ENCODE measurements at regions not wholly inside any gene's neighbourhood (a gene's known extent, or its start where the extent isn't known, plus 50 kb on each side); places are given as distances from the start of the nearest gene placed in this dataset.
A peak's percentile ranks its signal among the peaks of the same experiment; 100 is the strongest.

- DNase-seq, result peak; percentile 4 to 6
Observed at GRCh38 chr2:34126279-34126678, 527.2 kb upstream of the FAM98A start.

- no peak for DNase-seq
Observed at GRCh38 chr2:34123996-34124785, 525.1 kb upstream of the FAM98A start.

- DNase-seq, result peak in 1 of 2 donors; percentile 1
Observed at GRCh38 chr2:34121076-34121475, 522.0 kb upstream of the FAM98A start.

DNA sequence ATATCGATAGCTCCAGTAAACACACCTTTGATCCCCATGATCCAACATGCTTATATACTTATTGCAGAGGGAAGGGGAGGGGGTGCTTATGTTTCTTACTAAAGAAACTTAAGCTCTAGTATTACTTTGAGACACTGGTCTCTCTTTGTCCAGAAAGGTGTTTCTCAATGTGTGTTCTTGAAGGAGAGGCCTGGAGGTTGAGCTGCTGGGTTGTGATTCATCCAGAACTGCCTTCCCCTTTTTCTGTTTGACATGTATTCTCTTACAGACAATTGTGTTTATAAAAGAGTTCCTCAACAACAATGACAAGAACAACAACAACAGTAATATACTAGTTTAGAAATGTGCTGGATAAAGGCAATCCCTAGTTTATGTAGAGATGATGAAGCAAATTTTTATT is 516.0 kb upstream of the FAM98A start:
- DNase-seq, result no peak

- DNase-seq, result no peak
Observed at GRCh38 chr2:34112161-34112560, 513.1 kb upstream of the FAM98A start.

- DNase-seq, result no peak
Observed at GRCh38 chr2:34110392-34110791, 511.3 kb upstream of the FAM98A start.

- DNase-seq, result no peak
Observed at GRCh38 chr2:34107811-34108210, 508.7 kb upstream of the FAM98A start.

GRCh38 chr2:34105006-34105767 is 506.1 kb upstream of the FAM98A start:
- no peak for DNase-seq

- no peak for DNase-seq
Observed at GRCh38 chr2:34104601-34105000, 505.5 kb upstream of the FAM98A start.

- no peak for DNase-seq
Observed at GRCh38 chr2:34103437-34103836, 504.3 kb upstream of the FAM98A start.

DNA sequence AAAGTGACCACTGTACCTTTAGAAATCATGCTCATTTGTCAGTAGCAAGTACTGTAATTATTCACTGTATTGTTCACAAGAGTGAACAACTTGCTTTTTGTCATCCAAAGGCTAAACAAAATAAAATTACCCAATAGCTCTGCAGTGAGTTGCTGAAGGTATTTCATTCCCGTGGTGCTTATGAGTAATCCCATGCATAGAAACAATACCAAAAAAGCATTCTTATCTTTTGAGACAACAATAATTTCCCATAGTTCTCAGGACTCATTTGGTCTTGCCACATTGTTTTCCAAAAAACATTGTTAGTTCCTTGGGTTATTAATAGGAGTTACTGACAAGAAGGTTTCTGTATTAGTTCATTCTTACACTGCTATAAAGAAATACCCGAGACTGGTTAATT is 503.2 kb upstream of the FAM98A start:
- no peak for DNase-seq

GRCh38 chr2:34099377-34099776 is 500.3 kb upstream of the FAM98A start:
- DNase-seq, result no peak

GRCh38 chr2:34098256-34098655 is 499.2 kb upstream of the FAM98A start:
- DNase-seq, result no peak

DNA sequence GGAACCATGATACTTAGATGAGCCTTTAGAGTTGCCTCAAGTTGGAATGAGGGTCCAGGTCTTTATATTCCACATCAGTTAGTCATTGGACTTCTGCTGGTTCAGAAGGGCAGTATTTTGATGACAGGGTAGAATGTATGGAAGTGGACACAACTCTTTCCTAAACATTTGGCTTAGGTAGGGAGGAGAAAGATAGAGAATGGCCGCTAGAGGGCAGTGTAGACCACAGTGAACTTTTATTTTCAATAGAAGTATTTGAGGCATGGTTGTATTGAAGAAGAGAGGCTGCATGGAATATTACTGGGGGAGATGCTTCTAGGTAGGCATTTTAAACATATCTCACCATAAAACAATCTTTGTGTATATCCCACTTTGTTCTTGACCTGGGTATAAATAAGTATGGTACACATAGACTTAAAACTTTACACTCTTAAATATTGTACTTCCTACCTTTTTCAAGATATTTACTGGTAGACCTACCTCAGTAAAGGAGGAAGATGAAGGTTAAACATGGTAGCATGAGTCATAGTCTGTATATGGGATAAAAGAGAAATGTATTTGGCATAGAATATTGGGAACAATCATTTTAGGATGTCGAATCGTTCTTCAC is 497.6 kb upstream of the FAM98A start:
- peak; percentile 26 to 79 for DNase-seq

- DNase-seq, result no peak
Observed at GRCh38 chr2:34093790-34094189, 494.7 kb upstream of the FAM98A start.

DNA sequence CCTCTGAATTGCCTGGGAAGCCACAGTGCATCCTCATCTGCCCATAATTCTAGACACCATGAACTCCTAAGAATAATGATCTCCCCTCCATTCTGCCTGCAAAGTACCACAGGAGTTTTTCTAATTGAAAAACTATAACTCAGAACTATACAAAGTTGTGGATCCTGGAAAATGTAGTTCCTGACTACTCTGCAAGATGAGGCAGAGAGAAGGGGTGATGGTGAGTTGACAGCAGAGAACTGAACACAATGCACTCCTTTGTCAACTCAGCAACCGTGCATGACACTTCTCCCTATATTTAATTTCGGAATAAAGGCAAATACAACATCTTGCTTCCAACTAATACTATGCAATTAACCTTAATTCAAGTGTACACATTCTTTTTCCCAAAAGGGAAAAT is 471.1 kb upstream of the FAM98A start:
- no peak for DNase-seq

GRCh38 chr2:34069604-34070003 is 470.5 kb upstream of the FAM98A start:
- DNase-seq, result no peak

GRCh38 chr2:34050413-34050812 is 451.3 kb upstream of the FAM98A start:
- no peak for DNase-seq

GRCh38 chr2:34045101-34045655 is 446.1 kb upstream of the FAM98A start:
- DNase-seq, result no peak

DNA sequence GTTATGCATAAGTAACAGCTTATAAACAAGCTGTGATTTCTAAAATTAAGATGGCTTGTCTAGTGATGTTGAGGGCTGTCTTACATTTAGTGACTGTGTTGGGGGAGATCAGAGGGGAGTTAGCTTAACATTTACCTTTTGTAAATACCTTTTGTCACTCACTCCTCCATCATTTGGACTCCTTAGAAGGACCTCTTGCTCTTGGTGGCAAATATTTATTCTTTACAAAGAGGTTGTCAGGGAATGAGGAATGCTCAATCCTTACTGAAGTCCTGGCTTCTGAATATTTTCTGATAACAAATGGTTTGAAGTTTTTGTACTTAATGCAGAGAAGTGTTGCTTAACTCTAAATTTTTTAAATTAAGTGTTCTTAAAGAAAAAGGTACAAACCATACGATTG is 438.8 kb upstream of the FAM98A start:
- no peak for DNase-seq

DNA sequence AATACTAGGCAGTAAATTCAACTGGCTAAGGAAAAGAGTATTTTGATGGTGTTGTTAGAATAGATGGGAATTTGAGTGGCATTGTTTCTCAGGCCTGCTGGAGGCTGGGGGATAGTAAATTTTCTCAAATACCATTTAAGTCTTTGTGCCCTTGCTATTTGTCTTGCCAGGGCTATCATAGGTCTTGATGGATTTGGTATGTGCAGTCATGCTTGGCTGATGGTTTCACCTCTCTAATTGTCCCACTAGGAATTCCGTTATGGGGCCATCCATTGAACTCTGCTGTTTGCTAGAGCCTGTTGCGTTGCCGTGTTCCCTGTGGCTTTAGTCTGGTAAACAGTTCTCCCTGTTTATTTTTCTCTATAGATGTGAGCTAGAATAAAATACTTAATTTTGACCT is 438.1 kb upstream of the FAM98A start:
- no peak for DNase-seq

DNA sequence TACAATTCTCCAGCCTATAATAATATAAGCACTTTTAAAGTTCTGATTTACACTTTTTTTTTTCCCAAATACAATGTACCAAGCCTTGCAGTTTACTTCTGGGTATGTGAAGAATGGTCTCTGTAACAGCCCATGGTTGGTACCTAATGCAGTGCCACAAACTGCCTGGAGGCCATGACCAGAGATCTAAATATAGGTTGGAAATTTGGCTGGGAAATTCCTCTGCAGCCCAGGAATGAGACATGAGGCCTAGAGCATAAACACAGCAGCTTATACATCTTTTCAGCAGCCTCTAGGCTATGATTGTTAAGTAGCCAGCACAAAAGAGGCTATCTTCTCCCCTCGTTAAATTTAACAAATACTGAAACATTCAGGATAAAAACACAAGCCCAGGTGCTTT is 432.0 kb upstream of the FAM98A start:
- DNase-seq, result no peak

GRCh38 chr2:34030273-34030672 is 431.2 kb upstream of the FAM98A start:
- no peak for DNase-seq

DNA sequence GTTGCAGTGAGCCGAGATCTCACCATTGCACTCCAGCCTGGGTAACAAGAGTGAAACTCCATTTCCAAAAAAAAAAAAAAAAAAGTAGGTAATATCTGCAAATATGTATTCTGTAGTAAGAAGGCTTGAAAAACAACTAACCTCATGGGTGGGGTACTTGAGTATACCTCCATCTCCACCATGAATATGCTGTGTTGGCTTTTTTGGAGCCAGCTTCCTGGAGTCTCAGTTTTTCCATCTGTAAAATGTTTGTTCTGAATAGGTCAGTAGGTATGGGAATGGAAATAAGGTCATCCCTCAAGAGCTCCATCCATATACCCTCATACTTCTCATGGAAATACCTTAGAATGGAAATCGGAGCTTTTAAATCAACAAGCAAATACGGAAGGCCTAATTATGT is 430.0 kb upstream of the FAM98A start:
- DNase-seq, result no peak

Data from inflammatory macrophage treated with lipopolysaccharide for 1 hour (primary cell).